Right renal cortex interstitium (tissue), 3 donors: ENCODE measurements at regions not wholly inside any gene's neighbourhood (a gene's known extent, or its start where the extent isn't known, plus 50 kb on each side); places are given as distances from the start of the nearest gene placed in this dataset.

Experiments
- DNase-seq, 3 donors: peaks; one replicate each; pipeline ENCODE4 v3.0.0-alpha.2; 2013; ENCODE audit warnings: low read depth in 3 of 3, low spot score in 2 of 3

DNA sequence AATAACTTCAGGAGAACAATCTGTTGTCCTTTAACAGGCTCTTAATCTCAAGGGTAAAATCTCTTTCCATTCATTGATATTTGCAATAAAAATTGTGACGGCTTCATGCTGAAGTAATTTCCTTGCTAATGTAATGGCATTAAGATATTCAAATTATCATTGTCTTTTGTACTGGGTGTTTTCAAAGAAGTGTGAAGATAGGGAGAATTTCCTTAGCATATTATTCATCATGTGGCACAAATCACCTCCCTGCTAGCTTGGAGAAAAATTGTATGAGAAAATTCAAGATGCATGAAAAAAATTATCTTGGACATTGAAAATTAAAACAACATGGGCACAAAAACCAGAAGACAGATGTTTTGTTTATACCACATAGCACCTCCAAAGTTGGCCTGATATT lies 63.6 kb upstream of the ARID2 start:
- DNase-seq = no peak

DNA sequence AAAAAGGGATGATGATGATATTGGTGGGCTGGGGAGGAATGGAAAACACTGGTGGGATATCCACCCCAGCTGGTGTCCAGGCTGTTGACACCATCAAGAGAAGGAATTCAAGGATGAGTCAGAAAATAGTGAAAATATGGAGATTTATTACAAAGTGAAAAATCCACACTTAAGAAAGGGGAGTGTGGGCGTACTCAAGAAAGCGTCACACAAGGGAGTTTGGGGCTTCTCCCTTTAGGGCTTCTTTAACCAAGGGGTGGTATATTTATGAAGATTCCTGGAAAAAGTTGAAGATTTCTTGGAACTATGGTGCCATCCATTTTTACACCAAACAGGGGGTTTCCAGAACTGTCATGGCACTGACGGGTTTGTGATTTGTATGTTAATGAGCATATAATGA lies 63.1 kb upstream of the ARID2 start:
- DNase-seq = no peak

DNA sequence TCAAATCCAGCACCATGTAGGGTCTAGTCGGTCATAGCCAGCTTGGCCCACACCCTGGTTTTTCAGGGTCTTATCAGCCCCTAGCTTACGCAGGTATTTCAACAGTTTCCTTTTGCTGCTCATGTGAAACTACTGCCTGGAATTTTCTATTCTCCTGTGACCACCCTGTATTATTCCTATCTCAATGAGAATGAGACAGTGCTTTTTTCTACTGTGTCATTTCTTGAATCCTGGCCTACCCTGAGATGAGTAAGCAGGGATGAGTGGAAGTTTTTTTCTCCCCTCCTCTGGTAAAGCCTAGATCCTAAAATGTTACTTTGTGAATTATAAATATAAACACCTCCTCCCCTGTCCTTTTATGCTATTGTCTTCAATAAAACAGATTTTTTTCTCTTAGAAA lies 62.7 kb upstream of the ARID2 start:
- DNase-seq = no peak

DNA sequence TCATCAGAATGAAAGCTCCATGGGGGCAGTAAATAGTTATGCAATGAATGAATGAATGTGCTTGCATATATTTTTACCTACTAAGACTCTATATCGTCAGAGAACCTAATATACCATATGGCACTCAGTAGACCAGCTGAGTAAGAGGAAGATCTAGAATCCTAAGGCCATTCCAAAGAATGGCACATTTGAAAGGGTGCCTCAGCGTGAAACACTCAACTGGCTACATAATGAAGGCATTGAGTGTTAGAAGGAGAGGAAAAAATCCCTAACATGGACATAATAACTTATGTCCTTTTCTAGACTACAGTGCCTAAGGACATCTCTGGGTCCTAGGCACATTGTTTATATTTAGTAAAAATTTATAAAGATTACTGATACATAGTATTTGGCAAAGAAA lies 61.7 kb upstream of the ARID2 start:
- no peak for DNase-seq

DNA sequence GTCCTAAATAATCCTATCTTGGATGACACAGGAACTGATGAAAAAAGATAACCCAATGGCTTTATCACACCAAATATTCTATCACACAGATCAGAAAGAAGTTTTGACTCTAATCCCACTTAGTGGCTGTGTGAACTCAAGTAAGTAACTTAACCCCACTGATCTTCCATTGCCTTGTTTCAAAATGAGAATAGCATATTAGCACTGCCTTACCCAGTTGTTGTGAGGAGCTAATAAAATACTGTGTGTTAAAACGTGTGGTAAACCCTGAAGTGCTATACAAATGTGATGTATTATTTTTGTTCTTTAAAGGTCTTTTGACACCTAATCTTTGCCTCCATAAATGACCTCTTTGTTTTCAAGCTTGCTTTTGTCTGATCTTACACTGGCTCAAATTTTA lies 60.9 kb upstream of the ARID2 start:
- no peak for DNase-seq

DNA sequence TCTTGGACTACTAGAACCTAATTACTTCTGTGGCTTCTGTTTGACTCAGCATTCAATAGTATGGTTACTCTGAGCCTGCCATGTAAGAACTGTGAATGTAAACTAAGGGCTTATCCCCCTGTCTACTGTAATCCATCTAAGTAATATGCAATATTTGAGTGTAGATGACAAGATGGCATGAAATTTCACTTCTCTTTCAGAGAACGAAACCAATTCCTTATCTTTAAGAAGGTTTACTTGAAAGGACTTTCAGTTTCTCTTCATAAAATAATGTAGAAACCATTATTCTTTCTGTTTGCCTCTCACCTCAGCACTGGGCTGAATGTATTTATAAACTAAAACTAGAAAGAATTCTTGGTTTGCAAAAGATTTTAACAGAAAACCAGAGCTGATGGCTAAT lies 60.4 kb upstream of the ARID2 start:
- no peak for DNase-seq

DNA sequence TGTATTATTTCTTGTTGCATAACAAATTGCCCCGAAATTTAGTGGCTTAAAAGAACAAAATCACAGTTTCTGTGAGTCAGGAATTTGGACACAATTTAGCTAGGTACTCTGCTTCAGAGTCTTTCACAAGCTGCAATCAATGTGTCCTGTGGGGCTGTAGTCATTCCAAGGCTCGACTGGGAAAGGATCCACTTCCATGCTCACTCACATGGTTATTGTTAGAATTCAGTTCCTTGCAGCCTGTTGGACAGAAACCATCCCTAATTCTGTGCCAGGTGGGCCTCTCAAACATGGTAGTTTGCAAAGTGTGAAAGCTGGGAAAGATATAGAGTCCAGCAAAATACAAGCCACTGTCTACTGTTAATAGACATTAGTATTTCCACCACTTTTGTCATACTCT lies 59.7 kb upstream of the ARID2 start:
- DNase-seq = no peak

DNA sequence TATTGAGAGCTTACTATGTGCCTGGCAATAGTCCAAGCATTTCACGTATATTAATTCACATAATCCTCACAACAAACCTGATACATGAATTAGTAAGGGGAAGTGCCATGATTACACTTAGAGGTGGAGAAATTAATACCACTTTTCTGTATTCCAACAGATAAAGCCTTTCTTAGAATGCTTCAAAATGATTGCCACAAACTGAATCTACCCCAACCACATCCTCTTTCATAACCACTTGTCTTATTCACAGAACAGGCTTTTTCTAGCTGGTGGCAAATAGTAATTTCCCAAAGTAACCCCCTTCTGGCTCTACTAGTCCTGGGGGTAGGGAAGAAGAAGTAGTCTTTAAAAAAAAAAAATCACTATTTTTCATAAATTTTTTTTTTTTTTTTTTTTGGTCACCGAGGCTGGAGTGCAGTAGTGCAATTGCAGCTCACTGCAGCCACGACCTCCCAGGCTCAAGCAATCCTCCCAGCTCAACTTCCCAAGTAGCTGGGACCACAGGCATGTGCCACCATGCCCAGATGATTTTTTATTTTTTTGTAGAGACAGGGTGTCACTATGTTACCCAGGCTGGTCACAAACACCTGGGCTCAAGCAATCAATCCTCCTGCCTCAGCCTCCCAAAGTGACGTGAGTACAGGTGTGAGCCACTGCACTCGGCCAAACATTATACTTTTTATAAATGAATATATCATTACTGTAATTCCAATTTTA lies 59.0 kb upstream of the ARID2 start:
- no peak for DNase-seq

DNA sequence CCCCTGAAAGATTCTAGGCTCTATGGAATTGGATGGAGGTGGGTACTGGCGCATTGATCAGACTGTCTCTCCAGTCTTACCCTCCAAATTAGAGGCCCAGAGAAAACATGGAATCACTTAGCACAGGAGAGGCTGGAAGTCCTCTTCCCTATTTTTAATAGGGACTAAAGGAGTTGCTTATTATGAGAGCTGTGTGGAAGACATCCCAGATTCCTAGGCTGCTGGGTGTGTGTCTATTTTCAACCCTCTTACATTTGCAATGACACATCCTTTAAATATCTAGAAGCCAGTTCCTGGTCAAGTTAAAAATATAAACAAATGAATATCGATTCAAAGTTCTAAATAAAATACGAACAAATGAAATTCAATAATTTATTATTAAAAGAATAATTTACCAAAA lies 58.3 kb upstream of the ARID2 start:
- no peak for DNase-seq

DNA sequence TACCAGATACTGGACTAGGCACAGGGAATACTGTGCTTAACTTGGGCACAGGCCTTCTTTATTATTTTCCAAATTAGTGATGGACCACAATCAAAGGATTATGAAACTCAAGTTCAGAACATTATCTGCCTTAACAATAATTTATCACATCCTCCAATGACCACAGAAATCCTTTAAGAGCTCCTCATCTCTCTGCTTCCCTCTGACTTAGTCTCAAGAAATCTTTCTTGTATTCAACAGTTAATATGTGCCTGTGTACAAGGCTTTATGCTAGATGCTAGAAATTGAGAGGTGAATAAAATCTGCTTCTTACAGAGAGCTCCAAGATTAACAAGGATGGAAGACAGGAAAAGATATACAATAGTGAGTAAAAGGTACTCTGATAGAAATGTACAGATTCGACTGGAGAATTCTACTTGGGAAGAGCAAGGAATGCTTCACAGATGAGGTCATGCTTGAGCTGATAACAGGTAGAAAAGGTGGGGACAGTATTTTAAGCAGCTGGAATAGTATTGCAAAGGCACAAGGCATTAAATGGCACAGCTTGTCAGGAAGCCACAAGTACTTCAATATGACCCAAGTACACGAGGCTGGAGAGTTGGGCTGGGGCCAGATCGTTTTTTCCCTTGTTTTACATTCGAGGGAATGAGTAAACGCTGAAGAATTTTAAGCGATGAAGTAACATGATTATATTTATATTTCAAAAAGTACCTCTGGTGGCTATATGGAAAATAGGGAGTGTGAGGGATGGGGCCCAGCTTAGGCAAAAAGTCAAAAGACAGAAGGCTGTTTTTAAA lies 55.1 kb upstream of the ARID2 start:
- DNase-seq = no peak

DNA sequence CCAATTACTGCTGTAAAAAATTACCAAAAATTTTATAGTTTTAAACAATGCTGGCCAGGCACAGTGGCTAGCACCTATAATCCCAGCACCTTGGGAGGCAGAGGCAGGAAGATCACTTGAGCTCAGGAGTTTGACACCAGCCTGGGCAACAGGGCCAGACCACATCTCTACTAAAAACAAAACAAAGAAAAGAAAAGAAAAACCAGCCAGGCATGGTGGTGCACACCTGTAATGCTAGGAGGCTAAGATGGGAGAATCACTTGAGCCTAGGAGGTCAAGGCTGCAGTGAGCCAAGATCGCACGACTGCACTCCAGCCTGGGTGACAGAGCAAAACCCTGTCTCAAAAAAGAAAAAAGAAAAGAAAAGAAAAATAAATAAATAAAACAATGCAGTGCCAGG lies 54.0 kb upstream of the ARID2 start:
- DNase-seq = no peak
